Nephron progenitor cell (in vitro differentiated cells): ENCODE measurements at regions not wholly inside any gene's neighbourhood (a gene's known extent, or its start where the extent isn't known, plus 50 kb on each side); places are given as distances from the start of the nearest gene placed in this dataset.
A peak's percentile ranks its signal among the peaks of the same experiment; 100 is the strongest.

ENCODE experiments used
- DNase-seq: peaks from one replicate; pipeline ENCODE4 v3.0.0; 2021
- H3K27ac Mint-ChIP-seq: 2 replicates; pipeline ENCODE4 v1.8.0; 2021; ENCODE audit warnings: mild to moderate bottlenecking, moderate library complexity, mixed read lengths
- H3K27me3 Mint-ChIP-seq: 2 replicates; pipeline ENCODE4 v1.8.0; 2021; ENCODE audit warnings: mild to moderate bottlenecking, low read depth, mixed read lengths; ENCODE audit not compliant: poor library complexity
- H3K36me3 Mint-ChIP-seq: 2 replicates; pipeline ENCODE4 v1.8.0; 2021; ENCODE audit warnings: low read depth, mixed read lengths
- H3K4me1 Mint-ChIP-seq: 2 replicates; pipeline ENCODE4 v1.8.0; 2021; ENCODE audit warnings: mixed read lengths
- H3K4me3 Mint-ChIP-seq: 2 replicates; pipeline ENCODE4 v1.8.0; 2021; ENCODE audit warnings: mild to moderate bottlenecking, moderate library complexity, mixed read lengths
- H3K9me3 Mint-ChIP-seq: 2 replicates; pipeline ENCODE4 v1.8.0; 2021; ENCODE audit warnings: mild to moderate bottlenecking, moderate library complexity, mixed read lengths
- CTCF ChIP-seq: fragments of 200-600 bp; sonication (generic); IDR thresholded peaks from 2 replicates; pipeline ENCODE4 v1.5.0; 2021; ENCODE audit warnings: antibody characterized with exemption

GRCh38 chr9:113701774-113702755, 174.0 kb upstream of the ZNF618 start:
- Mint-ChIP-seq H3K4me1 (peaks cover 9% of the 10 kb centered on the region), H3K27ac (no peak overlapping the region), H3K9me3 (peaks cover 4% of the 10 kb centered on the region), H3K36me3 (no peaks in the 10 kb centered on the region), H3K4me3 (no peak overlapping the region), H3K27me3 (peaks cover 8% of the 10 kb centered on the region)
- TF ChIP-seq CTCF: no peak
- no peak for DNase-seq

GRCh38 chr9:113705306-113705927, 170.7 kb upstream of the ZNF618 start:
- Mint-ChIP-seq H3K4me3 (no peak overlapping the region), H3K27ac (peak overlapping the region; percentile 82), H3K36me3 (no peaks in the 10 kb centered on the region), H3K9me3 (peaks cover 13% of the 10 kb centered on the region), H3K4me1 (peaks cover 9% of the 10 kb centered on the region), H3K27me3 (peaks cover 21% of the 10 kb centered on the region)
- no peak for TF ChIP-seq CTCF
- DNase-seq: no peak

- DNase-seq: no peak
- no peak for TF ChIP-seq CTCF
- H3K9me3 Mint-ChIP-seq: peaks cover 13% of the 10 kb centered on the region
- no peaks in the 10 kb centered on the region for H3K36me3 Mint-ChIP-seq
- H3K4me1 Mint-ChIP-seq: peaks cover 9% of the 10 kb centered on the region
- H3K27ac Mint-ChIP-seq: peak overlapping the region; percentile 82
- peaks cover 21% of the 10 kb centered on the region for H3K27me3 Mint-ChIP-seq
- H3K4me3 Mint-ChIP-seq: no peak overlapping the region
Observed at GRCh38 chr9:113705928-113706519, 170.1 kb upstream of the ZNF618 start.

- no peak for TF ChIP-seq CTCF
- H3K9me3 Mint-ChIP-seq: peaks cover 13% of the 10 kb centered on the region
- no peak overlapping the region for H3K27ac Mint-ChIP-seq
- DNase-seq: no peak
- peaks cover 9% of the 10 kb centered on the region for H3K4me1 Mint-ChIP-seq
- H3K4me3 Mint-ChIP-seq: no peak overlapping the region
- H3K27me3 Mint-ChIP-seq: peaks cover 13% of the 10 kb centered on the region
- H3K36me3 Mint-ChIP-seq: no peaks in the 10 kb centered on the region
Observed at GRCh38 chr9:113707953-113708695, 168.0 kb upstream of the ZNF618 start.

GRCh38 chr9:113708821-113709713, 167.0 kb upstream of the ZNF618 start:
- Mint-ChIP-seq H3K4me3 (no peak overlapping the region), H3K4me1 (peaks cover 9% of the 10 kb centered on the region), H3K36me3 (no peaks in the 10 kb centered on the region), H3K9me3 (peaks cover 18% of the 10 kb centered on the region), H3K27ac (no peak overlapping the region), H3K27me3 (peaks cover 13% of the 10 kb centered on the region)
- TF ChIP-seq CTCF: no peak
- no peak for DNase-seq
